ENCODE measurements at regions not wholly inside any gene's neighbourhood (a gene's known extent, or its start where the extent isn't known, plus 50 kb on each side); places are given as distances from the start of the nearest gene placed in this dataset.

GRCh38 chr6:85368631-85369030, 81.3 kb upstream of the NT5E start:
- TF ChIP-seq CTCF (conservative IDR thresholded peaks at IDR 0.05 in 1 of 2, IDR thresholded peaks at IDR 0.05 in 1 of 2; ENCODE audit: extremely low read depth in 1 of 2, insufficient read depth in 1 of 2, low read depth in 1 of 2, low read length in 2 of 2) (no peak), EZH2 (IDR thresholded peaks at IDR 0.05; ENCODE audit: borderline replicate concordance, low read length) (no peak)
